ENCODE measurements at regions not wholly inside any gene's neighbourhood (a gene's known extent, or its start where the extent isn't known, plus 50 kb on each side); places are given as distances from the start of the nearest gene placed in this dataset.

- H2BK5ac ChIP-seq (ENCODE audit: insufficient read length, low read length) = no peak overlapping the region
- peaks cover 0 to 4% of the 10 kb centered on the region in 2 experiments; a peak in 1 of 4 replicates for H3K4me1 Mint-ChIP-seq
- no peak overlapping the region for H3K27ac Mint-ChIP-seq
- H3K36me3 Mint-ChIP-seq (ENCODE audit: insufficient read depth in 1 of 3, low read depth in 3 of 3) = no peaks in the 10 kb centered on the region
- H2AK5ac ChIP-seq (ENCODE audit: insufficient read length, low read length) = no peak overlapping the region
- H2BK20ac ChIP-seq (ENCODE audit: low read depth, low read length, poor library complexity, severe bottlenecking) = no peak overlapping the region
- H3K23ac ChIP-seq (ENCODE audit: insufficient read length, low read depth, low read length) = no peak overlapping the region
- H4K5ac ChIP-seq (ENCODE audit: insufficient read length, low read depth, low read length) = no peak overlapping the region
- WGBS (ENCODE audit: extremely low coverage, insufficient read length, low lambda C conversion rate) = no CpG with 5 or more reads among the region's 3 CpGs
- H3K79me1 ChIP-seq (ENCODE audit: insufficient read depth, low read depth, low read length, poor library complexity, severe bottlenecking) = no peaks in the 10 kb centered on the region
- no peaks in the 10 kb centered on the region; a peak in 1 of 5 replicates for H3K9me3 Mint-ChIP-seq
- no peak overlapping the region for H2BK120ac ChIP-seq (ENCODE audit: low read depth, low read length, poor library complexity, severe bottlenecking)
- no peak overlapping the region for H3K18ac ChIP-seq (ENCODE audit: insufficient read length, low read depth, low read length)
- no peak overlapping the region for H3K56ac ChIP-seq (ENCODE audit: insufficient read length, low read depth, low read length)
- no peaks in the 10 kb centered on the region for H3K27me3 Mint-ChIP-seq (ENCODE audit: low read depth)
- no peak overlapping the region for H2AFZ ChIP-seq (ENCODE audit: low read length)
- H3K23me2 ChIP-seq (ENCODE audit: insufficient read length, low read depth, low read length, poor library complexity, severe bottlenecking) = no peaks in the 10 kb centered on the region
- H3K27ac ChIP-seq (ENCODE audit: insufficient read length, low read depth, low read length) = no peak overlapping the region
- H3K4me1 ChIP-seq (ENCODE audit: insufficient read depth, low read length) = no peaks in the 10 kb centered on the region
- H3K4me2 ChIP-seq (ENCODE audit: insufficient read depth, insufficient read length, low read length) = no peak overlapping the region
- no peak overlapping the region for H3K4ac ChIP-seq (ENCODE audit: low read depth, low read length)
- H3K27me3 ChIP-seq (ENCODE audit: insufficient read depth, low read length) = no peaks in the 10 kb centered on the region
- no peaks in the 10 kb centered on the region for H3K79me2 ChIP-seq (ENCODE audit: insufficient read depth, low read length)
- no peak overlapping the region for H2BK15ac ChIP-seq (ENCODE audit: low read depth, low read length)
- no peaks in the 10 kb centered on the region for H4K20me1 ChIP-seq (ENCODE audit: control insufficient read depth, insufficient read depth, insufficient read length)
- no peak for TF ChIP-seq CTCF (conservative IDR thresholded peaks at IDR 0.05)
- no peak overlapping the region for H3K4me3 Mint-ChIP-seq
- H4K8ac ChIP-seq (replicated peaks; ENCODE audit: insufficient read length, low read depth, low read length) = no peak overlapping the region
- no peak overlapping the region for H2BK12ac ChIP-seq (ENCODE audit: insufficient read length, low read depth, low read length)
- DNase-seq = no peak
- H3K14ac ChIP-seq (ENCODE audit: insufficient read depth, low read length) = no peak overlapping the region
- no peak overlapping the region for H4K91ac ChIP-seq (ENCODE audit: insufficient read length, low read depth, low read length)
- no peak overlapping the region for H3T11ph ChIP-seq (ENCODE audit: low read length)
- no peak overlapping the region for H3K9ac ChIP-seq (ENCODE audit: extremely low read depth, insufficient read length, low read length)
- H3K9me3 ChIP-seq (ENCODE audit: control insufficient read depth, low read depth, low read length) = no peaks in the 10 kb centered on the region
Observed at GRCh38 chr16:62741692-62742091, 705.5 kb upstream of the CDH8 start.

Data from H9 (cell line).